AML-193 (cell line): ENCODE measurements at regions not wholly inside any gene's neighbourhood (a gene's known extent, or its start where the extent isn't known, plus 50 kb on each side); places are given as distances from the start of the nearest gene placed in this dataset.
"Not testable (repeated sequence)": the region's sequence is repeated elsewhere in the genome, so short reads cannot be mapped to it uniquely, and the experiment has no call there.

Experiments
- DNase-seq, 2 experiments: peaks; one replicate each; lab custom pipeline; 2025; lab: John Stamatoyannopoulos, UW

- no peak for DNase-seq
Observed at GRCh38 chr12:126967152-126967551, 1299.8 kb upstream of the TMEM132C start.

GRCh38 chr12:126974779-126975178 lies 1292.2 kb upstream of the TMEM132C start:
- DNase-seq, result no peak

- DNase-seq, result no peak
Observed at GRCh38 chr12:126976579-126976978, 1290.4 kb upstream of the TMEM132C start.

- not testable (repeated sequence) for DNase-seq
Observed at GRCh38 chr12:126979564-126979963, 1287.4 kb upstream of the TMEM132C start.

- DNase-seq, result no peak
Observed at GRCh38 chr12:126982707-126983106, 1284.3 kb upstream of the TMEM132C start.

GRCh38 chr12:126983735-126984134 lies 1283.2 kb upstream of the TMEM132C start:
- DNase-seq, result not testable (repeated sequence)

GRCh38 chr12:126985663-126986062 lies 1281.3 kb upstream of the TMEM132C start:
- DNase-seq, result not testable (repeated sequence)

- no peak for DNase-seq
Observed at GRCh38 chr12:126989532-126989931, 1277.4 kb upstream of the TMEM132C start.

- DNase-seq, result no peak
Observed at GRCh38 chr12:126993898-126994297, 1273.1 kb upstream of the TMEM132C start.

- no peak for DNase-seq
Observed at GRCh38 chr12:126994599-126994998, 1272.4 kb upstream of the TMEM132C start.

- DNase-seq, result no peak
Observed at GRCh38 chr12:126998031-126998430, 1268.9 kb upstream of the TMEM132C start.

GRCh38 chr12:126998747-126999285 lies 1268.2 kb upstream of the TMEM132C start:
- DNase-seq, result no peak

- DNase-seq, result no peak
Observed at GRCh38 chr12:126999352-126999751, 1267.6 kb upstream of the TMEM132C start.

GRCh38 chr12:127005406-127005805 lies 1261.6 kb upstream of the TMEM132C start:
- DNase-seq, result no peak

- DNase-seq, result no peak
Observed at GRCh38 chr12:127006972-127007371, 1260.0 kb upstream of the TMEM132C start.

GRCh38 chr12:127008755-127009403 lies 1258.1 kb upstream of the TMEM132C start:
- no peak for DNase-seq

GRCh38 chr12:127012109-127012508 lies 1254.9 kb upstream of the TMEM132C start:
- no peak for DNase-seq

GRCh38 chr12:127013197-127013596 lies 1253.8 kb upstream of the TMEM132C start:
- DNase-seq, result no peak

GRCh38 chr12:127014079-127014478 lies 1252.9 kb upstream of the TMEM132C start:
- DNase-seq, result no peak

GRCh38 chr12:127024791-127025190 lies 1242.2 kb upstream of the TMEM132C start:
- no peak for DNase-seq

GRCh38 chr12:127025545-127025944 lies 1241.4 kb upstream of the TMEM132C start:
- DNase-seq, result no peak

GRCh38 chr12:127035011-127035879 lies 1231.7 kb upstream of the TMEM132C start:
- DNase-seq, result no peak

- DNase-seq, result no peak
Observed at GRCh38 chr12:127038152-127038551, 1228.8 kb upstream of the TMEM132C start.
